NCI-H1417 (cell line): ENCODE measurements at regions not wholly inside any gene's neighbourhood (a gene's known extent, or its start where the extent isn't known, plus 50 kb on each side); places are given as distances from the start of the nearest gene placed in this dataset.
A peak's percentile ranks its signal among the peaks of the same experiment; 100 is the strongest.
"Not testable (repeated sequence)": the region's sequence is repeated elsewhere in the genome, so short reads cannot be mapped to it uniquely, and the experiment has no call there.

Experiments
- DNase-seq, 3 experiments: peaks; one replicate each; lab custom pipeline; 2025; lab: John Stamatoyannopoulos, UW

DNA sequence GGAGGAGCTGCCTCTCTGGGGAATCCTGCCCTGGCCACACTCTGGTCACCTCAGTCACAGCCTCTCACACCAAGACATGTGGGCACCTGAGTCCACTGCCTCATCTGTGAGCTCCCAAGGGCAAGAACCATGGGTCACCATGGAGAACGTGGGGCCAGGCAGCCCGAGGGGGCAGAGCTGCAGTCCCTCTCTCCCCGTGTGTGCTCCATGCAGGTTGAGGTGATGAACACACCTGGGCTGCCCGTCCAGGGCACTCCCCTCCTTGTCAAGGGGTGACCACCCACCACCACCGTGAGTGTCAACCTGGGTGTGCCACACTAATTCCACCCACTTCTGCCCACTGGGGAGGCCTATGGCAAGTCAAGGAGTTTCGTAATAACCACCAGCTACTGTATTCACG lies 159.6 kb upstream of the RAB6C start:
- no peak for DNase-seq

DNA sequence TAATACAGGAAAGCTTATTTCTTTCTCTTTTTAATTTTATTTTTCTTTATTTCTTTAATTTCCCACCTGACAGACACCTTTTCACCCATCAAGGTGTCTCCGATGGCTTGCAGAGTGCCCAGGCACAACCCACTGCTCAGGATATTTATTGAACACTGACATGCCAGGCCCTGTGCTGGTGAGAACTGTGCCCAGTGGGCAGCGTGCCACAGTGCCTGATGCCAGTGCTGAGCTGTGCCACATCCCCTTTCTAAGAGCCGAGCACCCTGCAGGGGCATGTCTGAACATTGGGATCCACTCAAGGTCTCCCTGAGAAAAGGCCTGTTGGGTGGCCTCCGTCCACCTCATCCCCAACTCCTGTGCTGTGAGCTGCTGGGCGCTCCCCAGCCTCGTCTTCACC lies 158.6 kb upstream of the RAB6C start:
- DNase-seq: no peak

DNA sequence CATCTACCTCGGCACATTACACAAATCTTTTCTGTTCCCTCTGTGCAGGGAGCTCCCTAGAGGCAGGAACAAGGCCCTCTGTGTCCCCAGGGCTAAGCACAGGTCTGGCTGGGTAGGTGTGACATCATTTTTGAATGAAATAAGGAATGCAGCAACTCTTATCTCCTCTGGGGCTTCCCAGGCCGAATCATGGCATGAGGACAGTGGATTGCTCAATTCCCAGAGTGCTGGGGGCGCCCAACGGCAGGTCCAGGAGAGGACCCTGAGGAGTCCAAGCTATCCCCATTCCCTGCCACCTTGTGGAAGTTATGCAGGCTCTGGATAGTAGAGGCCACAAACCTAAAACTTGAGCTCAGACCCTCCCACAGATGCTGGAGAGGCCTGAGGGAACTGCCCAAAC lies 158.0 kb upstream of the RAB6C start:
- DNase-seq: no peak

DNA sequence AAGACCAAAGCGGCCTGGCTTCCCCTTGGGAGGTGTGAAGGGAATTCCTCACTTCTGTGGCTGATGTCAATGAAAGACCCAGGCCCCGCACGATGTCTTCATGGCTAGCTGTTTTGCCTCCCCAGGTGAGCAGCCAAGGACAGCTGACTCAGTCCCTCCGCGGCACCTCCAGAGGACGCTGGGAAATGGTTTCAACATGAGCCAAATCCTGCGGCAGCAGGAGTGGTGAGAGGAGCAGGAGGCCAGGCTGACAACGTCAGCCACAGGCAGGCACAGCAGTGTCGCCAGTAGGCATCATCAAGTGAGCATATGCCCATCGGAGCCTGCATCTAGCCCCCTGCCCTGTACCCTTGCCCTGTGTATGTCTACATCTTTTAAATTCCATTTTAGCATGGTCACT lies 156.4 kb upstream of the RAB6C start:
- no peak for DNase-seq

DNA sequence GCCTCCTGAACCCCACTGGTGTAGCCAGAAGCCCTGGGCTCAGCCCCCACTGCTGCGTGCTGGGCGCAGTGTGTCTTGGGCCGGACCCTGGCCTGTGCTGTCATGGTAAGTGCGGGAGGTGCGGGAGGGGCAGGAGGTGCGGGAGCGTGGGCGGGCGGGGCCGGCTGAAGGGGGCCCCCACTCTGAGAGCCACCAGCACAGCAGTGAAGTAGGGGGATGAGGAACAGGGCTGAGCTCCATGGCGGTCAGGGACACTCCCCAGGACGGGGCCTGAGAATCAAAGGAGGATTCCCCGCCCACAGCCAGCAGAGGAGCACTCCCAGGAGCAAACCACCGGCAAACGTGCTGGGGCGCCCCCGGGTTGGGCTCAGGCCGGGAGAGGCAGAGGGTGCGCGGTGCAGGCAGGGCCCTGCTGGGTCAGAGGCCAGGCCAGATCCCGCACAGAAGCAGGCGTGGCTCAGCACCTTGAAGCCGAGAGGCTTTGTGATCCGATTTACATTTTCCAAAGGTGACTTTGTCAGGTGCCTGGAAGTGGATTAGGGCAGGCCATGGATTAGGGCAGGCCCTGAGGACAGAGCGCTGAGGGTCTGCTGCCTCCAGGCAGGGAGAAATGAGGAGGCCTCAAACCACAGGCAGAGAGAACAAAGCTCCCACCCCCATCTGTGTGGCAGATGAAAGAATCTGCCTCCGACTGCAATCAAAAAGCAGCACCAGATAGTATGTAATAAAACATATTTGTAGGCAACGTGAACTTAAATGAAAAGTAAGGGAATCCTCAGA lies 152.0 kb upstream of the RAB6C start:
- DNase-seq: no peak

DNA sequence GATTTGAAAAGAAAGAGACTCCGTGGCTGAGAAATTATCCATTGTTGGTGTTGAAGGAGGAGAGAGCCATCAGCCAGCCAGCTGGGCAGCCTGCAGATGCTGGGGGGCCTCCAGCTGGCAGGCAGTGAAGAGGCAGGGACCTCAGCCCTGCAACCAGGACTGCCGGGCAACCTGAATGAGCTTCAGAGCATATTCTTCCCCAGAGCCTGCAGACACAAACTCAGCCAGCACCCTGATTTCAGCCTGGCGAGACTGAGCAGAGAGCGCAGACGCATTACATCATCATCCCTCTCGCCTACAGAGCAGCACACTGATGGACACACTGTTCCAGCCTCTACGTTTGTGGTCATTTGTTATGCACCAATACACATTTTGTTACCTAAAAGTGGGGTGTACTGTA lies 150.7 kb upstream of the RAB6C start:
- no peak for DNase-seq

DNA sequence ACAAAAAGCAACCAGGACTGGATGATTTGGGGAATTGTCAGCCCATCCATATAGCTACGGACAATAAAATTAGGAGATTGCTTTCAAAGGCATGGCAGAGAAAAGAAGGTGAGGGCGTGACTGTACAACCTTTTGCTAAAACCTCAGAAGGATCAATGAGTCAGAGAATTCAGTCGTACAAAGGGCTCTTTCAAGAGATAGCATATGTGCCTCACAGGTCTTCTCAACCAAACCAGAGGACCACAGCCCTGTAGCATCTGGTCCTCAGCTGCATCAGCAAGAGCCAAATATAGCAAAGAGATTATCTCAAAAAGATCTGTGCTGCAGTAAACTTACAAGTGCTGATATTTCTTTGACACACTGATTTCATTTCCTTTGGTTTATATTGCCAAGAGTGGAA lies 149.9 kb upstream of the RAB6C start:
- no peak for DNase-seq

DNA sequence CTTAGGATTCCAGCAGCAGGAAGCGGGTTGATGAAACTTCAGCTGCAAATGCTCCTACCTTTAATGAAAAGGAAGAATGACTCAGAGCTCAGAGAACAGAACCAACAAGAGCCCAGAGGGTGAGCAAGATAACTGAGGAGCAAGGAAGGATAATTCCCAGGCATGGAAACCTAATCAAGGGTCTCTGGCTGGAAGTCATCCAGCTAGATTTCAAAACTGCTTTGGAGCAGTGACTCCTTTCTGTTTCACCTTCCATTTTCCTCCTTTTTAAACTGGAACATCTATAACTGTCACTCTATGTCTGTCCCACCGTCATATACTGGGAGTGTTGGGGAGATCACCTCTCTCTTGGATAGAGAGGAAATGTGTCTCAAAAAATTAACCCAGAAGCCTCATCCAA lies 148.4 kb upstream of the RAB6C start:
- no peak for DNase-seq

DNA sequence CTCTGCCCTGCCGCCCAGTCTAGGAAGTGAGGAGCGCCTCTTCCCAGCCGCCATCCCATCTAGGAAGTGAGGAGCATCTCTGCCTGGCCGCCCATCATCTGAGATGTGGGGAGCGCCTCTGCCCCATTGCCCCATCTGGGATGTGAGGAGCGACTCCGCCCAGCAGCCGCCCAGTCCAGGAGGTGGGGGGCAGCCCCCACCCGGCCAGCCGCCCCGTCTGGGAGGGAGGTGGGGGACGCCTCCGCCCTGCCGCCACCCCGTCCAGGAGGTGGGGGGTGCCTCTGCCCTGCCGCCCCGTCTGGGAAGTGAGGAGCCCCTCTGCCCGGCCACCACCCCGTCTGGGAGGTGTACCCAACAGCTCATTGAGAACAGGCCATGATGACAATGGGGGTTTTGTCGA lies 146.0 kb upstream of the RAB6C start:
- not testable (repeated sequence) for DNase-seq

DNA sequence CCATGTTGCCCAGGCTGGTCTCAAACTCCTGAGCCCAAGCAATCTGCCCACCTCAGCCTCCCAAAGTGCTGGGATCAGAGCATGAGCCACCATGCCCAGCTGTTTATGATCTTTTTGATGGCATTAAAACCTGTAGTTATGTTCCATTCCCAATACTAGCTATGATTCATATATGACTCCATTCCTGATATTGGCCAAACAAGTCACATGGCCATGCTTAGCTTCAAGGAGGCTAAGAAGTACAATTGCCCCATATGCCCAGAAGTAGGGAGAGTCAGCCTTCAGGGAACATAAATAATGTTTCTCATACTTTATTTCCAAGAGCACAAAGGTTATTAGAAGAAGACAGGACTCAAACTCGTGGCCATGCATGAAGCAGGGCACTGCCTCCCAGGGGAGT lies 132.4 kb upstream of the RAB6C start:
- no peak for DNase-seq

DNA sequence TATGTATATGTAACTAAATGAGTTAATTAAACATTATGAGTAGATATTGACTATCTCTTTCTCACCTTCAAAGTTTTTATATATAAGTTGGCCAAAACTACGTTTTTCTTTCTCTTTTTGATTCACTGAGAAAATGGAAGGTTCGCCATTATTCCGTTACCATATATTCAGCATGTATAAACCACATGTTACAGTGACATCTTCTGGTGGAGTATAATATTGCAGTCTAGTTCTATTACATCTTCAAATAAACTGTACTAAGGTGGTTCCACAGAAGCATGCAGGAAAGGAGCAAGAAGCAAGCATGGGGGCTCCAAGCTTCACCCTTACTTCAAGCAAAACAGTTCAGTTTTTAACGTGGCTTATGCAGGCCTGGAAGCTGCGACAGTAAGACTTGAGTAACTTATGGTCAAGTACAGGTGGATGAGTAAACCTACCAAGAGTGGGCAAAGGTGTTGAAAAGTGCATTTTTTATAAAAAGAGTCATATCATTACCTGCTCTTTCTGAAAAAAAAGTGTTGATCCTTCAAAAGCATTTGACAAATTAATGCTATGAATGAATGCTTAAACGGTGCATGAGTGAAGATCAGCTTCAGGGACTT lies 129.8 kb upstream of the RAB6C start:
- peak in 2 of 3 experiments; percentile 66 to 79 for DNase-seq

DNA sequence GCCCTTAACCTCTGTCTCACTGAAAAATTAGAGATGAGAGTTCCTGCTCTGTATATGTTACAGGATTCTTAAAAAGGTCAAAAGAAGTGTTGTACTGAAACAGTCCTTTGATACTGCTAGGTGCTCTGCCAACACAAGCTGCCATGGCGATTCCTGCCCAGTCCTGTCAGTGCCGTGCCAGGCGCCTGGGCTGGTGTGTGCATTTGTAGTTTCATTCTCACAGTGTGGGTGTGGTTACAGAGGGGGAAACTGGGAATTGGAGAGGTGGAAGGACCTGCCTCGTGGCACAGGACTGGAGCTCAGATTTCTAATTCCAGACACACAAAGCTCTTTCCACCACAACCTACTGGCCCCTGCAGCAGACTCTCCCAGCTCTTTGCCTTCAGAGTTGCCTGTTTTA lies 122.3 kb upstream of the RAB6C start:
- DNase-seq: no peak

DNA sequence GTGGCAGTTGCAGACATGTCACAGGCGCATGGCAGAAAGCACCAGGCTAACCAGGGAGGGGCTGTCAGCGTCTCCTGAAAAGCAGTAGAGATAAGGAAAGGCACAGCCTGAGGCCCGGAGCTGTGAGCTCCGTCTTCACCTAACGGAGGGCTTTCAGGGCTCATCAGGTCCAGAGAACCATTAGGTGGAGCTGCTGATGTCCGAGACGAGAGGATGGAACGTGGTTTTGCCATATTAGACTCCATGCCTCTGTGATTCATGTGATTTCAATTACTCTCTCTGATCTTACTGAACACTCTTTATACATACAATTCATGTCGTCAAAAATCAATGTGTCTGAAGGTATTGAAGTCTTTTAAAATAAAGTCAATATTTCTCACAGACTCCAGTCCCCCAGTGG lies 120.3 kb upstream of the RAB6C start:
- no peak for DNase-seq

DNA sequence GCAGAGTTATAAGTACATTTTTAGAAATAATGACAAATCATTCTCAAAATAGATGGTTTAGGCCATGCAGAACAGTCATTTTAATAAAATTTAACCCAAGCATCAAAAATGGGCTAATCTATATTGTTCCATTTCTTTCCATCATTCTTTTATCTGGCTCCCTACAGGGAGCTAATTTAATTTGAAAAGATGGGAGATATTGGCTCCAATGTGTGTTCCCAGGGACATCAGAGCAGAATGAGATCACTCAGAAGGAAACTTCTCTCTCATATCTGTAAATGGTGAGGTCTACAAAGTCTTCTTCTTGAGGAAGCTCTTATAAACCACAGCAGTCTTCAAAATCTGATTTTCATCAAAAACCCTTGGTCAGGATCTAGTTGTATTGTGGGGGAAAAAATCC lies 119.4 kb upstream of the RAB6C start:
- DNase-seq: no peak

DNA sequence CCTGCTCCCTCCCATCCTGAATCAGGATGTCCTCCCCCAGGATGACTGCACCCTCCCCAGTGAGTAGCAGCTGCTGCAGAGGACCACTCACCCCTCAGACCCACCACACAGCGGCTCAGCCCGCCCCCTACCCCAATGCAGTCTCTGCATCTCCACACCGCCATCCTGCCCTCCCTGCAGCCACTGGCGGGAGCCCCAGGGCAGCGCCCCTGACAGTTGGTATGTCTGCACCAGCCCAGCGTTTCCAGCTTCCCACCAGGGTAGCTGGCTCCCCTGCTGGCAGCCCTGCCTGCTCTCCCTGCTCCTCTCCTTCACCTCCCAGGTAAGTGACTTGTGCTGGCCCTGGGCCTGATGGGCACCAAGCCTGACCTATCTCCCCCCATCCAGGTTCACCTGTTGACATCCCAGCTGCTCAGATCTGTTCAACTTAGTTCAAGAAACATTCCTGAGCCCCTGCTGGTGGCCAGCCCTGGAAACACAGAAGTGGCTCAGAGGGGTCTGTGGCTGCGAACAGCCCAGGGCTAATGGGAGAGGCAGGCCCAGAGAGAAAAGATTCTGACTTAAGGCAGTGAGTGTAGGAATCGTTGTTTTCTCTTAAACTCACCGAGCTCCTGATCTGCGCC lies 117.7 kb upstream of the RAB6C start:
- no peak for DNase-seq

DNA sequence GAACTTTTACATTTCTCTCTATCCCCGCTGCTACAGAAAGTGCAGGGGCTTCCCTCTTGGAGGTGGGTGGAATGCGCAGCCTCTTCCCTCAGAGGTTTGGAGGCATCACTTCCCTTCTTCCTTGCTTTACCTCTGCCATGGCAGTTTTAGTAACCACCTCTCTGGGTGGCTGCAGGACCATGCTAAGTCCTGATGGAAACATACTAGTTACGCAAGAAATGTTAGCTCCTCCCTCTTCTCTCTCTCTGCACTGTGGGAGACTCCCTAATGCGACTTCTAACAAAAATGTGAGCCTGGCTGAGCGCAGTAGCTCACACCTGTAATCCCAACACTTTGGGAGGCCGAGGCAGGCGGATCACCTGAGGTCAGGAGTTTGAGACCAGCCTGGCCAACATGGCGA lies 116.8 kb upstream of the RAB6C start:
- no peak for DNase-seq

DNA sequence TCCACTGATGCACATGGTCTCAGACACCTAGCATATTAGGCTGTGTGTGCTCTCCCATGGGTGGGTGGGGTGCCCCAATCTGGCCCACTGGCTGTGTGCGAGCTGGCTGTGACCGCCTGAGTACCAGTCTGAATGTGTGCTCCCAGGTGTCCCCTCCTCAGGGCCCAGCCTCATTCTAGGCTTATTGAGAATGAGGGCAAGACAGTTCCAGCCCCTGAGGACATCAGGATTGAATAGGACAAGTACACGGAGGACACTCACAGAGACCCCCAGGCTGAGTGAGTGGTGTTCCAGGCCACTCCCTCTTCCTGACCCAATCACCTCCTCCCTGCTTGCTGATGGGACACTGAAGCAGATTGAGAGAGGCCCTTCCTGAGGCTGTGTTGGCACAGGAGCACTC lies 116.1 kb upstream of the RAB6C start:
- no peak for DNase-seq

DNA sequence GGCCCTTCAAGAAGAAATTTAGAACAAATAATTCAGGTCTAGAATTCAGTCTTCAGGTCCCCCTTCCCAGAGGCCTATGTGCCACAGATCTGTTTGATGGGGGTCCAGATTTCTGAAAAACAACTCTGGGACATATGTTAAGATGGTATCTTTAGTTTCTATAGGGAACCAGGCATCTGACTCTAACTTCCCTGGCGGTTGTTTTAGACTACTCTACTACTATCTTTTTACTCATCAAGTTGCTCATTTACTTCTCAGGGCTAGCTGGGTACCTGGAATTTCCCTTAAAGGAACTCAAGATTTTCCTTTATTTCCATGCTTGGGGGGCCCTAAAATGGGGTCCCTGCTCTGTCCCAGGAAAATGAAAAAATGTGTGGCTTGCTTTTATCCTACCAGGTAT lies 114.7 kb upstream of the RAB6C start:
- no peak for DNase-seq

DNA sequence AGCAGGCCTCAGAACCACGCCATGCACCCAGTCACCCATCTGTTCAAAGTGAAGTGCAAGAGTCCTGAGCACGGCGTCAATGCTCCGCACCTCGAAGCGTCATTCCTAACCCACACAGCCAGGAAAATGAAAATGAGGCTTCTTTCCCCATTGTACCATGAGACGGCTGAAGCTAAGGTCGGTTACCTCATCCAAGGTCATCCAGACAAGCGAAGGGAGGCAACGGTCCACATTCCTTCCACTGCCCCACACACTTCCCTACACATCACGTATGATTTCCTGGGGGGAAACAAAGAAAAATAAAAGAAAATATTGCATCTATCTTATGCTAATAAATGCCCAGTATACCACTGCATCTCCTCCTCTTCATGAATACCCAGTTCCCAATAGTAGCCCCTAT lies 113.5 kb upstream of the RAB6C start:
- no peak for DNase-seq

DNA sequence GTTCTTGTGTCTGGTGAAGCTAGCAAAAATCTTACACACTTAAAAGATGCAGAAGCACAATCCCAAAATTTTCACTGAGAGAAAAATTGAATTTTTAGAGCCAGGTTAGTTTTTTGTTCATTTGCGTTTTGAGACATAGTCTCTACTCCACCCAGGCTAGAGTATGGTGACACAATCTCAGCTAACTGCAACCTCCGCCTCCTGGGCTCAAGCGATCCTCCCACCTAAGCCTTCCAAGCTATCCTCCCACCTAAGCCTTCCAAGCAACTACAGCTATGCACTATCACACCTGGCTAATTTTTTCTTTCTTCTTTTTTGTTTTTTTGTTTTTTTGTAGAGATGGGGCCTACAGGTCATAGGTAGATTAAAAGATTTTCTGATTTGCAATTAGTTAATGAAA lies 113.1 kb upstream of the RAB6C start:
- DNase-seq: no peak

DNA sequence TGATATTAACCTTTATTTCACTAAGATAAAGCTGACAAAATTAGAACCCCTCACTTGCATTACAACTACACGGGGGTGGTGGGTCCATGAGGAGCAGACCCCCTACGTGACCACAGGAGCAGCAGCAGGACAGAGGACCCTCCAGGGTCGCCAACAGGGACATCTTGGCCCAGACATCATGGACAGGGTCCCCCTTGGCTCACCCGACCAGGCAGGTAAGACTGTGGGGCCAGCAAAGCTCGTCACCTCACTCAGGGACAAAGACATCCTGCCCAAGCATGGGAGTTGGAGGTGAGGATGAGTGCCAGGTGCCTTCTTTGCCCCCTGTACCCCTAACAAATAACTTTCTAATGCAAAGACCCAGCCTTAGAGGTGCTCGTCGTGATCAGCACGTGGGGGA lies 111.3 kb upstream of the RAB6C start:
- no peak for DNase-seq

DNA sequence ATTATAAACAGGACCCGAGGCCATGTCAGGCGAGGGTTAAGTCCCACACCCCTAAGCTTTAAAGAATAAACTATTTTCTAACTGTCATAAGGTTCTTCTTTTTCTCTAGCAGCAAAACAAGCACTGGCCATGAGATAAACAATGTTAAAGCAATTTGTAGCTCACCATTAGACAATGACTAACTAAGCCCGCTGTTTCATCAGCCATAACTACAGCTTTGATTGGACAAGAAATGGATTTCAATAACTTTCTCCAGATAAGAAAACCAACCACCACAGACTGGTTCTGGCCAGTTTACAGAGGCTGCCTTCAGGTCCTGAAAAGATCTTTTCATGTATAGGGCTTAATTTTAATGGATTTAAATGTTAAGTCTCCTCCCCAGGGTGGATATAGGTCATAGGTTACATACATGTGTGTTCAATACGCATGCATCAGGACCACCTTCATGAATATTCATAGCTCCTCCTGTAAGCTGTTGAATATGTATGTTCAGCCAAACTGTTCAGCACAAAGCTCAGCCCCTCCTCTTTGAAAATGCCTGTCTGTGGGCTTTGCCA lies 108.7 kb upstream of the RAB6C start:
- DNase-seq: no peak

DNA sequence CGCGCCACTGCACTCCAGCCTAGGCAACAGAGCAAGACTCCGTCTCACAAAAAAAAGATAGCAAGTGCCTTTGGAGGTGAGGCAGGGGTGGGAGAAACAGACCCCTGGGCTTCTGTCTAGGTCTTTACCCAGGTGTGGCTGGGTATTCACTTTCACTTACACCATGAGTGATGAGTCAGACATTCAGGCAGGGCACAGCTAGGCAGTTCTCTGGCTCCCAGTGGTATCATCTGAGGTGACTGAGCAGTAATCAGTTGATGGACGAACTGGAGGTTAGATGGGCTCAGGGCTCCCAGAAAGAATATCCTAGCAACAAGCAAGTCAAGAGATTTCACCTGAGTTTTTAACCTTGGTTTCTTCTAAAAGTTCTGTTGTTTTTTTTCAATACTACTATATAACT lies 107.0 kb upstream of the RAB6C start:
- no peak for DNase-seq
